PC-3 (cell line): ENCODE measurements at regions not wholly inside any gene's neighbourhood (a gene's known extent, or its start where the extent isn't known, plus 50 kb on each side); places are given as distances from the start of the nearest gene placed in this dataset.

ENCODE experiments used
- ATAC-seq: fragments of 200-7000 bp; cut with Tn5 transposase; 2 replicates; pipeline ENCODE4 v1.9.1; 2020; ENCODE audit warnings: mild to moderate bottlenecking, moderate library complexity
- BruUV-seq: library from RNA; stranded (reverse); fragments of 400-500 nt; replicated peaks from 2 replicates; lab custom pipeline; 2021; lab: Mats Ljungman, UMichigan
- CTCF ChIA-PET: fragments of 300-600 bp; sonication (Branson Sonifier 250); formaldehyde crosslinking; loops from one replicate; lab custom pipeline; 2022; ENCODE audit warnings: antibody characterized with exemption; lab: Charles Lee
- POLR2A ChIA-PET: fragments of 300-600 bp; sonication (Branson Sonifier 250); formaldehyde crosslinking; loops from one replicate; lab custom pipeline; 2022; ENCODE audit warnings: antibody characterized with exemption; ENCODE audit not compliant: unreplicated experiment; lab: Charles Lee
- DNase-seq: peaks from one replicate; pipeline ENCODE4 v3.0.0-alpha.2; 2015
- H2AFZ ChIP-seq: fragments of 300-600 bp; sonication (generic); 2 replicates; pipeline ENCODE4 v1.6.0; 2016; ENCODE audit warnings: antibody characterized with exemption, low read length
- H3F3A ChIP-seq: fragments of 300-600 bp; sonication (generic); one replicate; pipeline ENCODE4 v1.6.0; 2017; ENCODE audit warnings: antibody characterized with exemption, low read length, control low read depth, mild to moderate bottlenecking; ENCODE audit not compliant: unreplicated experiment
- H3K27ac ChIP-seq: fragments of 300-600 bp; sonication (generic); 2 replicates; pipeline ENCODE4 v1.5.1; 2016; ENCODE audit warnings: mild to moderate bottlenecking, low read length
- H3K27me3 ChIP-seq: fragments of 300-600 bp; sonication (generic); 2 replicates; pipeline ENCODE4 v1.6.1; 2016; ENCODE audit warnings: low read length, mixed read lengths
- H3K36me3 ChIP-seq: fragments of 300-600 bp; sonication (generic); 2 replicates; pipeline ENCODE4 v1.6.1; 2016; ENCODE audit warnings: low read depth, mixed run types, low read length, mixed read lengths
- H3K4me1 ChIP-seq: fragments of 300-600 bp; sonication (generic); 2 replicates; pipeline ENCODE4 v1.5.1; 2016; ENCODE audit warnings: low read length; ENCODE audit not compliant: insufficient read depth
- H3K4me2 ChIP-seq: fragments of 300-600 bp; sonication (generic); 2 replicates; pipeline ENCODE4 v1.6.0; 2016; ENCODE audit warnings: low read length
- H3K4me3 ChIP-seq: fragments of 300-600 bp; sonication (generic); 2 replicates; pipeline ENCODE4 v1.5.1; 2016; ENCODE audit warnings: mild to moderate bottlenecking, low read length, mixed read lengths
- H3K79me2 ChIP-seq: fragments of 300-600 bp; sonication (generic); 2 replicates; pipeline ENCODE4 v1.6.1; 2017; ENCODE audit warnings: low read length, mixed read lengths
- H3K9ac ChIP-seq: fragments of 300-600 bp; sonication (generic); 2 replicates; pipeline ENCODE4 v1.6.0; 2016; ENCODE audit warnings: mild to moderate bottlenecking, low read length
- H3K9me2 ChIP-seq: fragments of 300-600 bp; sonication (generic); replicated peaks from 2 replicates; pipeline ENCODE4 v1.6.1; 2016; ENCODE audit warnings: mixed run types, low read length, mixed read lengths
- H3K9me3 ChIP-seq: fragments of 300-600 bp; sonication (generic); 2 replicates; pipeline ENCODE4 v1.6.1; 2016; ENCODE audit warnings: low read length, mixed read lengths
- H4K20me1 ChIP-seq: fragments of 300-600 bp; sonication (generic); 2 replicates; pipeline ENCODE4 v1.6.1; 2016; ENCODE audit warnings: low read length, mixed read lengths
- CTCF ChIP-seq: fragments of 300-600 bp; sonication (generic); conservative IDR thresholded peaks from 2 replicates; pipeline ENCODE4 v1.5.1; 2017; ENCODE audit warnings: antibody characterized with exemption, low read depth, mild to moderate bottlenecking, low read length
- EZH2 ChIP-seq: fragments of 300-600 bp; sonication (generic); IDR thresholded peaks from one replicate; pipeline ENCODE4 v1.6.1; 2017; ENCODE audit warnings: antibody characterized with exemption, mild to moderate bottlenecking, low read length; ENCODE audit not compliant: unreplicated experiment
- EZH2phosphoT487 ChIP-seq: fragments of 300-600 bp; sonication (generic); IDR thresholded peaks from 2 replicates; pipeline ENCODE4 v1.6.1; 2018; ENCODE audit warnings: mild to moderate bottlenecking, antibody characterized with exemption, low read length, borderline replicate concordance
- intact Hi-C: fragments of 100-400 bp; cut with micrococcal nuclease; formaldehyde crosslinking; loops from 2 replicates; pipeline ENCODE4 v1.9.0; 2023

DNA sequence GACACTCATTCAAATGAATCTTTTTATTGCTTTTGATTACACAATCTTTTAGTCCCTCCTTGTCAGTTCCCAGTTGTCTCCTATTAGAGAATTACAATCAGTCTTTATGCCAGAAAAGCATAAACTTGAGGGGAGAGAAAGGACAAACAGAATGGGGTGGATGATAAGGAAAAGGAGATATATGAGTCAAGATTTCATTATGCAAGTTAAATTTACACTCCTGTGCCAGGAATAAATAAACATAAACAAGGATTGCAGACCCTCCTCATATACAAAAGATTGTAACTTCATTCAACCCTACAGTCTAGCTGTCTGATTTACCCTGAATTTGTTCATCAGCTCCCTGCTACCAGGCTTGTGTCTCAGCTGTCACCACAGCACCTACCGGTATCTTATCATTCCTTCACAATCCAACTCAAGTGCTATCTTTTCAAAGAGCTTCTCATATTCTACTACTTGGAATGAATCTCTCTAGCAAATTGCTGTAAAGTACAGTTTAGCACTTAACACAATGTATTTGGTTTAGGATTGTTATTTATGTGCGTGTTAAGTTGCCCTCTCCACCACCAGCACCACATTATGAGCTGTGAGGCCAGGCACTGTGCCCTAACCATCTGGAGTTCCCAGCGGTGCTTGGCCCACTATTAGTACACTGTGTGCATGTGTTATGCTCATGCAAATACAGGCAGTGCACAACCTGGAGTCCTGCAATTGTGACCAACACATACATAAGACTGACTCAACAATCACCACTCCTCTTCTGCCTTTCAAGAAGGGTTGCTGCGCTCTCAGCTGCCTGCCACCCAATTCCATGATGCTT lies 504.1 kb downstream of the TBL1XR1 start:
- CTCF ChIA-PET = no interaction called here
- Histone ChIP-seq H3K9me2 (no peaks in the 10 kb centered on the region), H3K9ac (no peak overlapping the region), H2AFZ (no peak overlapping the region), H3F3A (no peaks in the 10 kb centered on the region), H3K4me3 (no peak overlapping the region), H3K27ac (no peak overlapping the region), H3K27me3 (no peaks in the 10 kb centered on the region), H3K9me3 (no peaks in the 10 kb centered on the region), H3K79me2 (no peaks in the 10 kb centered on the region), H3K4me1 (no peaks in the 10 kb centered on the region), H3K36me3 (no peaks in the 10 kb centered on the region), H3K4me2 (no peak overlapping the region), H4K20me1 (no peaks in the 10 kb centered on the region)
- TF ChIP-seq EZH2 (no peak), EZH2phosphoT487 (no peak), CTCF (no peak)
- POLR2A ChIA-PET = no interaction called here
- DNase-seq (no peak), ATAC-seq (no peak)
- intact Hi-C loops = no loop called here
- no TSS peak for BruUV-seq

- H3K9me2 ChIP-seq = no peaks in the 10 kb centered on the region
- TF ChIP-seq EZH2phosphoT487 (no peak), EZH2 (no peak), CTCF (no peak)
- ChIA-PET CTCF (no interaction called here), POLR2A (no interaction called here)
- H3K36me3 ChIP-seq = no peaks in the 10 kb centered on the region
- H4K20me1 ChIP-seq = no peaks in the 10 kb centered on the region
- no peaks in the 10 kb centered on the region for H3K79me2 ChIP-seq
- no peak overlapping the region for H2AFZ ChIP-seq
- H3F3A ChIP-seq = no peaks in the 10 kb centered on the region
- no peak overlapping the region for H3K4me3 ChIP-seq
- no peak overlapping the region for H3K4me2 ChIP-seq
- no peaks in the 10 kb centered on the region for H3K4me1 ChIP-seq
- H3K9ac ChIP-seq = no peak overlapping the region
- intact Hi-C loops = no loop called here
- no peak overlapping the region for H3K27ac ChIP-seq
- BruUV-seq = no TSS peak
- no peaks in the 10 kb centered on the region for H3K27me3 ChIP-seq
- no peaks in the 10 kb centered on the region for H3K9me3 ChIP-seq
- DNase-seq (no peak), ATAC-seq (no peak)
Observed at GRCh38 chr3:176692199-176692965, 504.9 kb downstream of the TBL1XR1 start.
